Neural progenitor cell (in vitro differentiated cells): ENCODE measurements at regions not wholly inside any gene's neighbourhood (a gene's known extent, or its start where the extent isn't known, plus 50 kb on each side); places are given as distances from the start of the nearest gene placed in this dataset.

Experiments used
- DNase-seq: peaks from one replicate; pipeline ENCODE4 v3.0.0-alpha.2; 2016; ENCODE audit warnings: low spot score
- H2AFZ ChIP-seq: fragments of 200-600 bp; sonication (generic); replicated peaks from 2 replicates; pipeline ENCODE4 v1.6.1; 2016; ENCODE audit warnings: antibody characterized with exemption
- H3F3A ChIP-seq: fragments of 200-600 bp; sonication (generic); 2 replicates; pipeline ENCODE4 v1.6.1; 2016; ENCODE audit warnings: antibody characterized with exemption, low read depth
- H3K27ac ChIP-seq: fragments of 200-600 bp; sonication (generic); 2 replicates; pipeline ENCODE4 v1.5.1; 2016; ENCODE audit warnings: mild to moderate bottlenecking
- H3K27me3 ChIP-seq: fragments of 200-600 bp; sonication (generic); 2 replicates; pipeline ENCODE4 v1.6.1; 2016; ENCODE audit warnings: mild to moderate bottlenecking, moderate library complexity
- H3K36me3 ChIP-seq: fragments of 200-600 bp; sonication (generic); 2 replicates; pipeline ENCODE4 v1.5.1; 2016
- H3K4me1 ChIP-seq: fragments of 200-600 bp; sonication (generic); 2 replicates; pipeline ENCODE4 v1.6.1; 2016; ENCODE audit warnings: mixed run types
- H3K4me2 ChIP-seq: fragments of 200-600 bp; sonication (generic); 2 replicates; pipeline ENCODE4 v1.6.1; 2016
- H3K4me3 ChIP-seq: fragments of 200-600 bp; sonication (generic); 2 replicates; pipeline ENCODE4 v1.5.1; 2016
- H3K79me2 ChIP-seq: fragments of 200-600 bp; sonication (generic); 2 replicates; pipeline ENCODE4 v1.6.1; 2016; ENCODE audit warnings: low read depth
- H3K9ac ChIP-seq: fragments of 200-600 bp; sonication (generic); 2 replicates; pipeline ENCODE4 v1.6.1; 2016
- H3K9me3 ChIP-seq: fragments of 200-600 bp; sonication (generic); 2 replicates; pipeline ENCODE4 v1.5.1; 2016; ENCODE audit warnings: low read depth
- H4K20me1 ChIP-seq: fragments of 200-600 bp; sonication (generic); 2 replicates; pipeline ENCODE4 v1.6.1; 2016; ENCODE audit warnings: low read depth
- H3K27ac Mint-ChIP-seq: 3 replicates; pipeline ENCODE4 v1.8.0; 2021; ENCODE audit warnings: mixed read lengths
- H3K27me3 Mint-ChIP-seq: 2 replicates; pipeline ENCODE4 v1.8.0; 2022; ENCODE audit warnings: low read depth, mild to moderate bottlenecking, inconsistent platforms, moderate library complexity, mixed read lengths; ENCODE audit not compliant: insufficient read depth
- H3K36me3 Mint-ChIP-seq: 3 replicates; pipeline ENCODE4 v1.8.0; 2021; ENCODE audit warnings: mixed read lengths
- H3K4me1 Mint-ChIP-seq: 3 replicates; pipeline ENCODE4 v1.8.0; 2021; ENCODE audit warnings: mixed read lengths
- H3K4me3 Mint-ChIP-seq: 3 replicates; pipeline ENCODE4 v1.8.0; 2021; ENCODE audit warnings: mild to moderate bottlenecking, moderate library complexity, mixed read lengths
- H3K9me3 Mint-ChIP-seq: 3 replicates; pipeline ENCODE4 v1.8.0; 2020; ENCODE audit warnings: mixed read lengths
- CTCF ChIP-seq: fragments of 200-600 bp; sonication (generic); IDR thresholded peaks from 2 replicates; pipeline ENCODE4 v1.5.1; 2017; ENCODE audit warnings: antibody characterized with exemption, mild to moderate bottlenecking
- EZH2 ChIP-seq: fragments of 200-600 bp; sonication (generic); IDR thresholded peaks from 2 replicates; pipeline ENCODE4 v1.6.1; 2017; ENCODE audit warnings: antibody characterized with exemption, mild to moderate bottlenecking, moderate library complexity
- EZH2phosphoT487 ChIP-seq: fragments of 200-600 bp; sonication (generic); IDR thresholded peaks from 2 replicates; pipeline ENCODE4 v1.6.1; 2017; ENCODE audit warnings: antibody characterized with exemption

- Mint-ChIP-seq H3K27me3 (no peaks in the 10 kb centered on the region), H3K9me3 (peaks cover 5% of the 10 kb centered on the region), H3K4me1 (peaks cover 7% of the 10 kb centered on the region), H3K27ac (no peak overlapping the region), H3K36me3 (no peaks in the 10 kb centered on the region), H3K4me3 (no peak overlapping the region)
- Histone ChIP-seq H3K79me2 (no peaks in the 10 kb centered on the region), H3K27me3 (no peaks in the 10 kb centered on the region), H3F3A (no peaks in the 10 kb centered on the region), H3K4me3 (no peak overlapping the region), H3K9me3 (no peaks in the 10 kb centered on the region), H2AFZ (no peak overlapping the region), H3K9ac (no peak overlapping the region), H3K27ac (no peak overlapping the region), H3K36me3 (no peaks in the 10 kb centered on the region), H3K4me2 (no peak overlapping the region), H4K20me1 (no peaks in the 10 kb centered on the region), H3K4me1 (peaks cover 9% of the 10 kb centered on the region)
- DNase-seq = peak; percentile 34
- TF ChIP-seq CTCF = peak; percentile 33
- TF ChIP-seq EZH2phosphoT487 = no peak
These were observed 295.2 kb downstream of the HLX start for GRCh38 chr1:221174330-221174993.

DNA sequence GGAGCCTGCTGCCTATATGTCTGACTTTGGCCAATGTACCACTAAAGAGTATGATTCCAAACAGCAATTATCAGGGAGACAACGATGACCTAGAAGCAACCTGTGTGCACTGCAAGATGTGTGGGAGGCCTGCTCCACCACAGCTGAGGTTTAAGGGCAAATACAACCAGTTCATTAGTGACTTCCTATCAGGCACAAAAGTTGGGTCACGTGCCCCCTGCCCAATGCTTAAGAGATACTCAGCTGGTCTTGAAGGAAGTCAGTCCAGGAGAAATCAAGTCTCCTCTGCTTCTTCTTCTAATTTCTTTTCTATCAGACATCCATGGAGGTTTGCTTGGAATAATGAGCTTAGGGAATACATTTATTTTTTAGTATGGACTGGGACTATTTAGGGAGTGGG is 296.0 kb downstream of the HLX start:
- no peaks in the 10 kb centered on the region for H3K36me3 ChIP-seq
- H3F3A ChIP-seq = no peaks in the 10 kb centered on the region
- H3K79me2 ChIP-seq = no peaks in the 10 kb centered on the region
- no peaks in the 10 kb centered on the region for H3K36me3 Mint-ChIP-seq
- H3K4me3 Mint-ChIP-seq = no peak overlapping the region
- no peaks in the 10 kb centered on the region for H3K27me3 ChIP-seq
- peaks cover 6% of the 10 kb centered on the region for H3K4me1 Mint-ChIP-seq
- H3K4me2 ChIP-seq = no peak overlapping the region
- no peak overlapping the region for H3K4me3 ChIP-seq
- no peak for DNase-seq
- peaks cover 5% of the 10 kb centered on the region for H3K9me3 Mint-ChIP-seq
- H3K27me3 Mint-ChIP-seq = no peaks in the 10 kb centered on the region
- TF ChIP-seq EZH2phosphoT487 = no peak
- TF ChIP-seq CTCF = no peak
- no peak for TF ChIP-seq EZH2
- no peak overlapping the region for H2AFZ ChIP-seq
- H3K4me1 ChIP-seq = peaks cover 1% of the 10 kb centered on the region
- no peak overlapping the region for H3K27ac ChIP-seq
- no peaks in the 10 kb centered on the region for H4K20me1 ChIP-seq
- no peak overlapping the region for H3K9ac ChIP-seq
- no peak overlapping the region for H3K27ac Mint-ChIP-seq
- no peaks in the 10 kb centered on the region for H3K9me3 ChIP-seq

GRCh38 chr1:221180704-221181368 is 301.6 kb downstream of the HLX start:
- Histone ChIP-seq H3K79me2 (no peaks in the 10 kb centered on the region), H3K27ac (no peak overlapping the region), H3K27me3 (no peaks in the 10 kb centered on the region), H3K9ac (no peak overlapping the region), H4K20me1 (no peaks in the 10 kb centered on the region), H3K4me3 (no peak overlapping the region), H3K9me3 (no peaks in the 10 kb centered on the region), H3K4me1 (no peaks in the 10 kb centered on the region), H3K4me2 (no peak overlapping the region), H3F3A (no peaks in the 10 kb centered on the region), H2AFZ (no peak overlapping the region), H3K36me3 (no peaks in the 10 kb centered on the region)
- H3K4me1 Mint-ChIP-seq = no peaks in the 10 kb centered on the region
- H3K27me3 Mint-ChIP-seq = no peaks in the 10 kb centered on the region
- no peaks in the 10 kb centered on the region for H3K9me3 Mint-ChIP-seq
- no peak overlapping the region for H3K4me3 Mint-ChIP-seq
- no peak for DNase-seq
- H3K27ac Mint-ChIP-seq = no peak overlapping the region
- TF ChIP-seq EZH2phosphoT487 (no peak), CTCF (no peak), EZH2 (no peak)
- no peaks in the 10 kb centered on the region for H3K36me3 Mint-ChIP-seq
